ENCODE measurements at regions not wholly inside any gene's neighbourhood (a gene's known extent, or its start where the extent isn't known, plus 50 kb on each side); places are given as distances from the start of the nearest gene placed in this dataset.
A peak's percentile ranks its signal among the peaks of the same experiment; 100 is the strongest.
"Not testable (repeated sequence)": the region's sequence is repeated elsewhere in the genome, so short reads cannot be mapped to it uniquely, and the experiment has no call there.

DNA sequence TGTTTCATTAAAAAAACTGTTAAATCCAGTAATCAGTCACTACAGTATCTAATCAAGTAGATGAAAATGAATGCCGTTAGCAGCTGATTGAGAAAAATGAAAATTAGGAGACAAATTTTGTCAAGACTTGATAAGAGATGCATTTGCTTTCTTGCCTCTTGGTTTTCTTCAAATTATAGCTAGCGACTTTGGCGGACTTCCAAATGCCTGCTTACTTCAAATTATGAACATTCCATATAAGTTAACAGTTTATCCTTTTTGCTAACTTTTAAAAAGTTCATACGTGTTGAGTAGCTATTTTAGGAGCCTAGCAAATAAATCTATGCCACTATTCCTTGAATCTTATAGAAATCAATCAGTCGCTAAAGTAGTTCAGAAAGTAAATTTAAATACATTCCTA lies 58.8 kb downstream of the PPP4R3C start:
- DNase-seq: no peak

- DNase-seq: no peak
Measured at GRCh38 chrX:27399146-27399456, 64.0 kb downstream of the PPP4R3C start.

- no peak for DNase-seq
Measured at GRCh38 chrX:27391623-27392022, 71.5 kb downstream of the PPP4R3C start.

- DNase-seq: no peak
Measured at GRCh38 chrX:27381419-27381818, 81.7 kb downstream of the PPP4R3C start.

GRCh38 chrX:27380163-27380845 lies 82.8 kb downstream of the PPP4R3C start:
- no peak for DNase-seq

- DNase-seq: no peak
Measured at GRCh38 chrX:27354021-27354420, 109.1 kb downstream of the PPP4R3C start.

- no peak for DNase-seq
Measured at GRCh38 chrX:27350476-27350875, 112.7 kb downstream of the PPP4R3C start.

DNA sequence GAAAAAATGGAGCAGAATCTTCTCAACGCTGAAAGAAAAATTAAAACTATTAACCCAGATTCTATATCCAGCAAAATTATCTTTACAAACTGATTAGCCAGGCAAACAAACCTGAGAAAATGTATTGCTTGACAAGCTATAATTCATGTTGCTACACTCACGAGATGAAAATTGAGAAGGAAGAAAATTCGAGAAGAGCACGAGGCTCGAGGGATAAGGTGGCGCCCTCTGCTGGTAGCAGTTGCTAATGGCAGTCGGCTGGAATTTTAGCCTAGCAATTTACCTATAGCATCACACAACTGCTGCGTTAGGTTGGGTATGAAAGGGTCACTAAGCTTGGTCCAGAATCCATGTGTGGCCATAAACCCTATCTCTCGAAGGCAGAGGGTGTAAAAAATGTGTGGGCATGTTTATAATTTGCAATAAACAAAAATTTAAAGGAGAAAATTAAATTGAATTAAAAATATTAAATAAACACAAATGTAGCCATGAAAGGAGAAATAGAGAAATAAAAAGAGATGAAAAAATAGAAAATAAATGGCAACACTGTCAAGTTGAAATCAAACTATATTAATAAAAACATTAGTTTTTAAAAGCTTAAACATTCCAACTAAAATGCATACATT lies 126.6 kb downstream of the PPP4R3C start:
- peak; percentile 48 to 50 for DNase-seq

DNA sequence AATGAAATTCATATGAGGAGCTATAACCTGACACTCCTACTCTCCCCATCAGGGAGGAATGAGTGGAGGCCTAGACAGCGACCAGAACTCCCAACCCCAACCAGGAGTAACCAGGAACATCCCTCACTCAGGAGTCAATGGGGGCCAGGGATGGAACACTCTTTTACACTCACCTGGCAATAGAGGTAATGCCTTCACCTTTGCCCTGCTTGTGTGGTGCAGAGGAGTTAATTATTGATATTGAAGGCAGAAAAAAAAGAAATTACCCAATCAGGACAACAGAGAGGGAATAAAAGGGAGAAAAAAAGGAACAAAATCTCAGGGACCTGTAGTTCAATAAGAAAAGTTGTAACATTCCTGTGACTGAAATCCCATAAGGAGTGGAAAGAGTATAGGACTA lies 141.5 kb downstream of the PPP4R3C start:
- DNase-seq: no peak

- DNase-seq: no peak
Measured at GRCh38 chrX:27309406-27309805, 153.7 kb downstream of the PPP4R3C start.

DNA sequence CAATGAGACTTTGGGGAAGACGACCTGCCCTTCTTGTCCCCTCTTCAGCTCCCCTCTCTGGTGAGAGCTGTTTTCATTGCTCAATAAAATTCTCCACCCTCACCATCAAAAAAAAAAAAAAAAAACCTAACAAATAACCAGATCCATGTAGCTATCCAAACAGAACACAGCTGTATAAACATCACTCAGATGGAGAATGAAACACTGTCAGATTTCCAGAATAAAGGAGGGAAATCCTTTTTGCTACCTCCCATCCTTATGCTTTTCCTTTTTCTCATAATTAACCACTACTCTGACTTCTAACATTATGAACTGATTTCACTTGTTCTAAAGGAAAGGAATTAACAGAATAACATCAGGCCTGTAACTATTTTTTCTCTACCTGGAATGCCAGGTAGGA lies 155.6 kb downstream of the PPP4R3C start:
- DNase-seq: no peak

DNA sequence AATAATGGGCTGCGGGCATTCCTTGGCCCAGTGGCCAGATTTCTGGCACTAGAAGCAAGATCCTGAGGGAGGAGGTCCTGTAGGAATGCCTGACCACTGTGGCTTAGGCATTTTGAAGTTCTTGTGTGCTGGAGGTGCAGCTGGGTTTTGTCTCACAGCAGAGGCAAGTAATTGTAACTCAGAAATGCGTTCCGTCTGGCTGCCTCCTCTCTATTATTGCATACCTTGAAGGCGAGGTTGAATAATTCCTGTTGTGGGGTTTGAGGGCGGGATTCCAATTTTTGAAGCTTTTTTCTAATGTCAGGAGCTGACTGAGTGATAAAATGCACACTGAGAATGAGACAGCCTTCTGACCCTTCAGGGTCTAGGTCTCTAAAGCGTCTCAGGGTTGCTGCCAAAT lies 170.6 kb downstream of the PPP4R3C start:
- DNase-seq: not testable (repeated sequence)

- no peak for DNase-seq
Measured at GRCh38 chrX:27276751-27277150, 186.4 kb downstream of the PPP4R3C start.

GRCh38 chrX:27254656-27255055 lies 208.5 kb downstream of the PPP4R3C start:
- peak; percentile 74 to 88 for DNase-seq

DNA sequence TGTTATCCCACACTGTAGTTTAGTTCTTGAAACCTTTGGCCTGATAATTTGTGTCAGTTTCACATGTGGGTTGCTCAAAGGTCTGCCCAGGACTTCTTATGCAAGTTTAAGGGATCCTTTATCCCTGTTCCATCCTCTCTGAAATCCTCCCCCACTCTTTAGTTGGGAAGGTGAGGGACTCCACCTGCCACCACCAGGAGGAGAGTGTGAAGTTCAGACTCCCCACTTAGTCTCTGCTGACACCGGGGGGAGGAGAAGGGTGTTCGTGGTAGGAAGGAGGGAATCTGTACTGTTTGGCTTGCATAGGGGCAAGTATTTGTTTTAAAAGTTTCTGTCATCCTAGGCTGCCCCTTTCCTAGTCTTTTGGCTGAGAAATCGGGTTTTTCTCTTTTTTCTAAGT lies 211.8 kb downstream of the PPP4R3C start:
- no peak for DNase-seq

DNA sequence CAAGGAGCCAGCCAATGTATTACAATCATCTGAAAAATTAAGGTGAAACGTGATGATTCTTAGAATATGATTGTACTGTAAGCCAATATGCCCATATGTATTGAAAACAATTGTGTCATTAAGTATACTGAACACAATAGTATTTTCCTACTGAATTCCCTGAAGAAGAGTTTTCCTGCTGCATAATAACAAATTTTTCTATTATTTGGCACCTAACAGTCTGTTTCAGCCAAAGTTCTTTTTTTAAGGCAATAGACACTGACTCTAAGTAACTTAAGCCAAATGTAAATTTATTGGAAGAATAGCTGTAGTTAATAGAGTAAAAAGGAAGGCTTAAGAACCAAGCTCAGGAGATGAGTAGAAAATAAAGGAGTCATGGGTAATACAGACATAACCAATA lies 220.6 kb downstream of the PPP4R3C start:
- DNase-seq: no peak

- no peak for DNase-seq
Measured at GRCh38 chrX:27241981-27242380, 221.2 kb downstream of the PPP4R3C start.

DNA sequence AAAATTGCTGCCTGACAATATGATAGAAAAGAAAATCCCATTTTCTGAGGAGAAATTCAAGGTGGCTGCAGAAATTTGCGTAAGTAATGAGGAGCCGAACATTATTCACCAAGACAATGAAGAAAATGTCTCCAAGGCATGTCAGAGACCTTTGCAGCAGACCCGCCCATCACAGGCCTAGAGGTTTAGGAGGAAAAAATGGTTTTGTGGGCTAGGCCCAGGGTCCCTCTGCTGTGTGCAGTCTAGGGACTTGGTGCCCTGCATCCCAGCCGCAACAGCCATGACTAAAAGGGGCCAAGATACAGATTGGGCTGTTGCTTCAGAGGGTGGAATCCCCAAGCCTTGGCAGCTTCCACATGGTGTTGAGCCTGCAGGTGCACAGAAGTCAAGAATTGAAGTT lies 223.1 kb downstream of the PPP4R3C start:
- DNase-seq: not testable (repeated sequence)

GRCh38 chrX:27236681-27237080 lies 226.5 kb downstream of the PPP4R3C start:
- DNase-seq: no peak

DNA sequence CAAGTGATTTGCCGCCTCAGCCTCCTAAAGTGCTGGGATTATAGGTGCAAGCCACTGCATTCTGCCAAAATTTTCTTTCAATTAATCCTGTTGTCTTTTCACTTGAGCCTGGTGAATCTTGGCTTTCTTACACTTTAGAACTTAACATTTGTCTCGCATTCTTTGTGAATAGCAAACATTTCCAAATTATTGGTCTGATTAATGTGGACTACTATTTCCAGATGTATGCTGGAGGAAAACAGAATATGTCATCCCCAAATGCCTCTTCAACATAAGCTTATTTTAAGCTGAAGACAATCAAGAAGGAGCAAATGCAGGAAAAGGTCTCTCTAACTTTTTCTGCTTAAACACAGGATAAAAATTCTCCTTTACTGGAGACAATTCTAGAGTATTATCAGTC lies 233.4 kb downstream of the PPP4R3C start:
- DNase-seq: no peak

GRCh38 chrX:27222661-27223060 lies 240.5 kb downstream of the PPP4R3C start:
- DNase-seq: no peak

GRCh38 chrX:27186671-27187070 lies 276.5 kb downstream of the PPP4R3C start:
- DNase-seq: peak; percentile 43 to 49

DNA sequence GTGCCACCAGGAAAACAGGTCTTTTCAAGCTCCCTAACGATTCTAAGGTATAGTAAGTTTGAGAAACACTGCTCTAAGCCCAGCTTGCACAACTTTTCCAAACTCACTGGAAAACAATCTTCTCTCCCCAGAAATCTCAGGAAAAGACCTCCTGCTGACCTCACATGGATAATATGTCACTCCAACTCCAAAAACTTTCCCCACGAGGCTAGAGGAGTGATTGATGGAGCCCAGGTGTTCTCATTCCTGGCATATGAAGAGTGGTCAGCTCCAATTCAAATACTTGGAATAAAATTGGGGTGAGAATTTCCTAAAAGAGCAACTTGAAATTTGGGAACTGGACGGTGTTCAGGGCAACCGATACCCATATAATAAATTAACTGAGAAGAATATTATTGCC lies 299.9 kb downstream of the PPP4R3C start:
- no peak for DNase-seq

GRCh38 chrX:27162496-27162895 lies 300.6 kb downstream of the PPP4R3C start:
- no peak for DNase-seq

GRCh38 chrX:27156921-27157320 lies 306.2 kb downstream of the PPP4R3C start:
- not testable (repeated sequence) for DNase-seq
